Mucosa of descending colon (tissue), 3 donors: ENCODE measurements at regions not wholly inside any gene's neighbourhood (a gene's known extent, or its start where the extent isn't known, plus 50 kb on each side); places are given as distances from the start of the nearest gene placed in this dataset.

Experiments
- ATAC-seq: fragments of 200-7000 bp; cut with Tn5 transposase; one replicate; pipeline ENCODE4 v1.9.1; 2020; ENCODE audit warnings: mild to moderate bottlenecking, moderate library complexity
- DNase-seq, 3 donors: peaks; one replicate each; pipeline ENCODE4 v3.0.0-alpha.2; 2020
- H3K36me3 ChIP-seq: fragments of 200-600 bp; one replicate; pipeline ENCODE4 v1.8.0; 2021; ENCODE audit warnings: low read depth, mild to moderate bottlenecking
- H3K4me1 ChIP-seq: fragments of 200-600 bp; one replicate; pipeline ENCODE4 v1.8.0; 2021; ENCODE audit warnings: low read depth, mild to moderate bottlenecking
- H3K4me3 ChIP-seq: fragments of 200-600 bp; one replicate; pipeline ENCODE4 v1.8.0; 2021; ENCODE audit warnings: mild to moderate bottlenecking
- H3K9me3 ChIP-seq: fragments of 200-600 bp; one replicate; pipeline ENCODE4 v1.8.0; 2021; ENCODE audit warnings: mild to moderate bottlenecking
- CTCF ChIP-seq: fragments of 200-600 bp; IDR thresholded peaks from one replicate; pipeline ENCODE4 v1.8.0; 2022; ENCODE audit warnings: antibody characterized with exemption, mild to moderate bottlenecking
- intact Hi-C, 2 donors: fragments of 100-400 bp; cut with DNase I in 1 of 2; cut with micrococcal nuclease in 1 of 2; formaldehyde crosslinking; loops; one replicate each; pipeline versions ENCODE4 v1.11.0 to v1.11.1; 2022; cut with DNase I, micrococcal nuclease
- donor health status: DM: no; HTN: no; CAD: no; lungs with moderate emphysema.
- donor health status: DM: no; HTN: no; CAD: no.
- donor health status: DM: no; HTN: yes; CAD: no.

DNA sequence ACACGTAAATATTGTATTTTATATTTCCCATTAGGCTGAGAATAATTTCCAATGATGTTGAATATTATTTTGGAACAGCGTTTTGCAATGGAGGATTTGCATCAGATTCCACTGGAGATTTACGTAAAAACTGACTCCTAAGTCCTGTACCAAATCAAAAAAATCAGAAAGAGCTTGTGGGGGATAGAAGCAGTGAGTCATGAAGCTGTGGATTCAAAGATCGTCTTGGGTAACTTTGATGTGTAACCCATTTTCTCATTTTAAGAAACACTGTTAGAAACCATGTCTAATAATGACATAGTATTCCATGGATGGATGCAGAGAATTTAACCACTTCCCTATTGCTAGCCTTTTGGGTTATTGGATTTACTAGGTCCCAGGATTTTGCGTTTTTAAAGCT is 158.6 kb downstream of the INHBA start:
- TF ChIP-seq CTCF = no peak
- Histone ChIP-seq H3K4me3 (no peak overlapping the region), H3K4me1 (no peaks in the 10 kb centered on the region), H3K36me3 (no peaks in the 10 kb centered on the region), H3K9me3 (no peaks in the 10 kb centered on the region)
- DNase-seq (no peak), ATAC-seq (no peak)
- intact Hi-C loops = no loop called here

DNA sequence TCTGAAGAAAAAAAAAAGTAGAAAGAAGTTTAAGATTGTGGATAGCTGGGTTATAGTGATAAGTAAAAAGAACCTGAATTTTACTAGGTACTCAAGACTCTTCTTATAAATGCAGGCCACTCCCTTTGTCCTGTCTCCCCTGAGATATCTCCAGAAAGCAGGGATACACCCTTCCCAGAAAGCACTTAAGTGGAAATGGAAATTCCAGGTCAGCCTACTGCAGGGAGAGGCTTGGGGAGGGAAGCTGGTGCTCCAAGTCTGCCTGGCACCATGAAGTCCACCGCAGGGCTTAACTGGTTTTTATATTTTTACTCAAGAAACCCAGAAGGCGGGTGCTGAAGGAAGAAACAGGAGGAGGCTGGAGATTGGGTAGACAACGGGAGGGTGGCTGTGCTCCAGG is 162.3 kb downstream of the INHBA start:
- intact Hi-C loops = no loop called here
- TF ChIP-seq CTCF = no peak
- H3K36me3 ChIP-seq = no peaks in the 10 kb centered on the region
- no peak overlapping the region for H3K4me3 ChIP-seq
- ATAC-seq (no peak), DNase-seq (no peak)
- no peaks in the 10 kb centered on the region for H3K4me1 ChIP-seq
- H3K9me3 ChIP-seq = no peaks in the 10 kb centered on the region

GRCh38 chr7:41538810-41539724 is 163.8 kb downstream of the INHBA start:
- H3K36me3 ChIP-seq = no peaks in the 10 kb centered on the region
- ATAC-seq (no peak), DNase-seq (no peak)
- no peak overlapping the region for H3K4me3 ChIP-seq
- intact Hi-C loops = no loop called here
- TF ChIP-seq CTCF = no peak
- no peaks in the 10 kb centered on the region for H3K9me3 ChIP-seq
- no peaks in the 10 kb centered on the region for H3K4me1 ChIP-seq

DNA sequence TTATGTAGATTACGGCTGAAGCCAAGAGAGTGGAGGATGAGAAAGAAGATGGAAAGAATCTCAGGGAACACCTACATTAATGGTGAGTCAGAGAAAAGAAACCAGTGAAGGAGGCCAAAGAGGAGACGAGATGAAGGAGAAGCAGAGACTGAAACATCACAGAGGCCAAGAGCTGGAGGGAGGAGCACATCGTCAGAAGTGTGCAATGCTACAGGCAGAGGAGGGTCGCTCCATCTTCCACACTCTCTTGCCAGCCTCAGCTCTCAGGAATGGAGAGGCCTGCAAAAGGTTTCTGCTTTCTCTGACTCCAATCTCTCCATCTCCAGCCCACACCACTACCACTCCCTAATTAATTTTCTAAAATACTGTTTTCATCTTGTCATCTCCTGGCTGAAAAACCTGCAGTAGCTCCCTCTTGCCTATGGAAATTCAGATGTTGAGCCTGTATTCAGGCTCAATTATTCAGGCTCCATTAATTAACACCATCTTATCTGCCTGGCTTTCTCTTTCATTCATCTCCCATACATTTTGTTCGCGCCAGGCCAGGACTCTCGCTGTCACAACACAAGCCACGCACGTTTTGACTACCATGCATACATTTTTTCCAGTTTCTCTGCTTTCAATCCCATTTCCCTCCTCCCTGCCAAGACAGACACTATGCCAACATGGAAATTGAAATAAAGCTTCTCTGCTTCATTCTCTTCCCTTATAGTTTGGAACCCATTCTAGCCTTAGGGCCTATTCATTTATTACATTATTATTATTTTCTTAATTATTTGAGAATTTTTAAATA is 165.8 kb downstream of the INHBA start:
- ATAC-seq (no peak), DNase-seq (no peak)
- Histone ChIP-seq H3K4me1 (no peaks in the 10 kb centered on the region), H3K4me3 (no peak overlapping the region), H3K9me3 (no peaks in the 10 kb centered on the region), H3K36me3 (no peaks in the 10 kb centered on the region)
- intact Hi-C loops = no loop called here
- no peak for TF ChIP-seq CTCF

DNA sequence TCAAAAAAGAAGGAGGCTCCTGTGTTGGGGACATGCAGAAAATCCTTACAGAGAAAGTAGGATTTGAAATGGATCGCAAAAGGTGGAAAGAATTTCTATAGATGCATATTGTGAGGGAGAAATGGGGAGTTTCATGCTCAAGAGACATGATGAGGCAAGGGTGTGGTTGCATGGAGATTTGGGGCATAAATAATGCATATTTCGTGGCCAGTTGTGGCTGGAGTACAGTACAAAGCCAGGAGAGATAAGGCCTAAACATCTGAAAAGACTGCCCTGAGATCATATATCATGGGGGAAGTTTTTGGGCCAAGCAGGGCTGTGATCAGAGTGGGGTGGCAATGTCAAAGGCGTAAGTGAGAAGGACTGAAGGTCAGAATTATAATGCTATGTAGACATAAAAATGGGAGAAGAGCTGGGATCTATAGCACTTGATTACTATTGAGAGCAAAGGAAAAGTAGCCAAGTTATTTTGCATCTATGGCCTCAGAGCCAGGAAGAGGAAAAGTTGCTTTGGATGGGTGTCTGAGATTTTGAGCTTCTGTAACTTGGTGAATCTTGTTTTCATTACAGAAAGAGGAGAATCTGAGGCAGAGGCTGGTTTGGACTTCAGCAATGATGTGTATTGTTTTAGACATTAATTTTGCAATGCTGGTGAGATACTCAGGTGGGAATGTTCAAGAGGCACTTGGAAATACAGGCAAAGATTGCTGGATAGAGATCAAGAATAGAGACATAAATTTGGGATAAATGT is 166.6 kb downstream of the INHBA start:
- ATAC-seq = no peak
- no peak overlapping the region for H3K4me3 ChIP-seq
- no peaks in the 10 kb centered on the region for H3K4me1 ChIP-seq
- intact Hi-C loops = no loop called here
- no peak for DNase-seq
- H3K36me3 ChIP-seq = no peaks in the 10 kb centered on the region
- TF ChIP-seq CTCF = no peak
- H3K9me3 ChIP-seq = no peaks in the 10 kb centered on the region
